T-helper 1 cell treated with Interleukin-12 subunit alpha and Interleukin-12 subunit beta and Interleukin-4 antibody, amounts not matched to agents 30 μg/mL and 1 μg/mL, for 36 hours (primary cell): ENCODE measurements at regions not wholly inside any gene's neighbourhood (a gene's known extent, or its start where the extent isn't known, plus 50 kb on each side); places are given as distances from the start of the nearest gene placed in this dataset.
"Not testable (repeated sequence)": the region's sequence is repeated elsewhere in the genome, so short reads cannot be mapped to it uniquely, and the experiment has no call there.

Source experiments
- H3K27ac Mint-ChIP-seq: one replicate; pipeline ENCODE4 v1.8.0; 2021; ENCODE audit warnings: mild to moderate bottlenecking, mixed read lengths
- H3K27me3 Mint-ChIP-seq: one replicate; pipeline ENCODE4 v1.8.0; 2021; ENCODE audit warnings: low read depth, mixed read lengths
- H3K36me3 Mint-ChIP-seq: one replicate; pipeline ENCODE4 v1.8.0; 2021; ENCODE audit warnings: low read depth, mixed read lengths
- H3K4me1 Mint-ChIP-seq: one replicate; pipeline ENCODE4 v1.8.0; 2021; ENCODE audit warnings: low read depth, mixed read lengths
- H3K4me3 Mint-ChIP-seq: one replicate; pipeline ENCODE4 v1.8.0; 2021; ENCODE audit warnings: mild to moderate bottlenecking, moderate library complexity, mixed read lengths
- H3K9me3 Mint-ChIP-seq: one replicate; pipeline ENCODE4 v1.8.0; 2021; ENCODE audit warnings: mixed read lengths

- no peak overlapping the region for H3K27ac Mint-ChIP-seq
- H3K9me3 Mint-ChIP-seq, result peaks cover 11% of the 10 kb centered on the region
- no peaks in the 10 kb centered on the region for H3K4me1 Mint-ChIP-seq
- no peak overlapping the region for H3K4me3 Mint-ChIP-seq
- no peaks in the 10 kb centered on the region for H3K36me3 Mint-ChIP-seq
- no peaks in the 10 kb centered on the region for H3K27me3 Mint-ChIP-seq
These were observed 221.3 kb upstream of the TRPC4 start for GRCh38 chr13:38090913-38091312.

GRCh38 chr13:38086721-38087120 lies 217.1 kb upstream of the TRPC4 start:
- Mint-ChIP-seq H3K36me3 (no peaks in the 10 kb centered on the region), H3K9me3 (peaks cover 16% of the 10 kb centered on the region), H3K27me3 (no peaks in the 10 kb centered on the region), H3K4me1 (no peaks in the 10 kb centered on the region), H3K4me3 (no peak overlapping the region), H3K27ac (no peak overlapping the region)

GRCh38 chr13:38086013-38086412 lies 216.4 kb upstream of the TRPC4 start:
- Mint-ChIP-seq H3K4me1 (no peaks in the 10 kb centered on the region), H3K9me3 (peaks cover 16% of the 10 kb centered on the region), H3K27ac (no peak overlapping the region), H3K36me3 (no peaks in the 10 kb centered on the region), H3K27me3 (no peaks in the 10 kb centered on the region), H3K4me3 (no peak overlapping the region)

GRCh38 chr13:38073931-38074330 lies 204.4 kb upstream of the TRPC4 start:
- Mint-ChIP-seq H3K36me3 (no peaks in the 10 kb centered on the region), H3K4me1 (no peaks in the 10 kb centered on the region), H3K27ac (no peak overlapping the region), H3K9me3 (peaks cover 26% of the 10 kb centered on the region), H3K27me3 (no peaks in the 10 kb centered on the region), H3K4me3 (no peak overlapping the region)

- Mint-ChIP-seq H3K9me3 (peaks cover 21% of the 10 kb centered on the region), H3K4me1 (no peaks in the 10 kb centered on the region), H3K36me3 (no peaks in the 10 kb centered on the region), H3K27me3 (no peaks in the 10 kb centered on the region), H3K4me3 (no peak overlapping the region), H3K27ac (no peak overlapping the region)
These were observed 203.1 kb upstream of the TRPC4 start for GRCh38 chr13:38072696-38073095.

- H3K27ac Mint-ChIP-seq, H3K36me3 Mint-ChIP-seq, H3K4me1 Mint-ChIP-seq, H3K27me3 Mint-ChIP-seq, H3K4me3 Mint-ChIP-seq: not testable (repeated sequence)
- peaks cover 21% of the 10 kb centered on the region for H3K9me3 Mint-ChIP-seq
These were observed 201.8 kb upstream of the TRPC4 start for GRCh38 chr13:38071340-38071739.

- no peak overlapping the region for H3K4me3 Mint-ChIP-seq
- H3K27ac Mint-ChIP-seq, result no peak overlapping the region
- no peaks in the 10 kb centered on the region for H3K36me3 Mint-ChIP-seq
- no peaks in the 10 kb centered on the region for H3K4me1 Mint-ChIP-seq
- H3K27me3 Mint-ChIP-seq, result no peaks in the 10 kb centered on the region
- peaks cover 4% of the 10 kb centered on the region for H3K9me3 Mint-ChIP-seq
These were observed 184.3 kb upstream of the TRPC4 start for GRCh38 chr13:38053896-38054295.

- H3K4me3 Mint-ChIP-seq, result no peak overlapping the region
- peaks cover 21% of the 10 kb centered on the region for H3K9me3 Mint-ChIP-seq
- no peak overlapping the region for H3K27ac Mint-ChIP-seq
- no peaks in the 10 kb centered on the region for H3K27me3 Mint-ChIP-seq
- no peaks in the 10 kb centered on the region for H3K4me1 Mint-ChIP-seq
- no peaks in the 10 kb centered on the region for H3K36me3 Mint-ChIP-seq
These were observed 176.4 kb upstream of the TRPC4 start for GRCh38 chr13:38046049-38046376.

GRCh38 chr13:38045278-38046048 lies 175.9 kb upstream of the TRPC4 start:
- H3K27ac Mint-ChIP-seq, result no peak overlapping the region
- H3K4me1 Mint-ChIP-seq, result no peaks in the 10 kb centered on the region
- H3K9me3 Mint-ChIP-seq, result peaks cover 22% of the 10 kb centered on the region
- no peak overlapping the region for H3K4me3 Mint-ChIP-seq
- no peaks in the 10 kb centered on the region for H3K36me3 Mint-ChIP-seq
- no peaks in the 10 kb centered on the region for H3K27me3 Mint-ChIP-seq

- H3K27ac Mint-ChIP-seq, result no peak overlapping the region
- no peak overlapping the region for H3K4me3 Mint-ChIP-seq
- H3K27me3 Mint-ChIP-seq, result no peaks in the 10 kb centered on the region
- no peaks in the 10 kb centered on the region for H3K4me1 Mint-ChIP-seq
- peaks cover 22% of the 10 kb centered on the region for H3K9me3 Mint-ChIP-seq
- H3K36me3 Mint-ChIP-seq, result no peaks in the 10 kb centered on the region
These were observed 174.5 kb upstream of the TRPC4 start for GRCh38 chr13:38044067-38044466.

- no peaks in the 10 kb centered on the region for H3K27me3 Mint-ChIP-seq
- H3K4me3 Mint-ChIP-seq, result no peak overlapping the region
- no peaks in the 10 kb centered on the region for H3K36me3 Mint-ChIP-seq
- peaks cover 22% of the 10 kb centered on the region for H3K9me3 Mint-ChIP-seq
- no peaks in the 10 kb centered on the region for H3K4me1 Mint-ChIP-seq
- H3K27ac Mint-ChIP-seq, result no peak overlapping the region
These were observed 173.2 kb upstream of the TRPC4 start for GRCh38 chr13:38042771-38043170.

GRCh38 chr13:38024431-38024830 lies 154.9 kb upstream of the TRPC4 start:
- H3K9me3 Mint-ChIP-seq, result peaks cover 37% of the 10 kb centered on the region
- H3K4me1 Mint-ChIP-seq, result no peaks in the 10 kb centered on the region
- no peak overlapping the region for H3K4me3 Mint-ChIP-seq
- H3K27me3 Mint-ChIP-seq, result no peaks in the 10 kb centered on the region
- no peak overlapping the region for H3K27ac Mint-ChIP-seq
- H3K36me3 Mint-ChIP-seq, result no peaks in the 10 kb centered on the region

- Mint-ChIP-seq H3K9me3 (peaks cover 38% of the 10 kb centered on the region), H3K27ac (no peak overlapping the region)
These were observed 147.7 kb upstream of the TRPC4 start for GRCh38 chr13:38017320-38017719.

GRCh38 chr13:38013676-38014075 lies 144.1 kb upstream of the TRPC4 start:
- Mint-ChIP-seq H3K4me1 (no peaks in the 10 kb centered on the region), H3K27ac (no peak overlapping the region), H3K36me3 (no peaks in the 10 kb centered on the region), H3K27me3 (no peaks in the 10 kb centered on the region), H3K9me3 (peaks cover 12% of the 10 kb centered on the region), H3K4me3 (no peak overlapping the region)

More at GRCh38 chr13:38017320-38017719, 147.7 kb upstream of the TRPC4 start:
- H3K27me3 Mint-ChIP-seq, result no peaks in the 10 kb centered on the region
- H3K4me1 Mint-ChIP-seq, result no peaks in the 10 kb centered on the region
- no peaks in the 10 kb centered on the region for H3K36me3 Mint-ChIP-seq
- no peak overlapping the region for H3K4me3 Mint-ChIP-seq

GRCh38 chr13:38012096-38012495 lies 142.5 kb upstream of the TRPC4 start:
- Mint-ChIP-seq H3K36me3 (no peaks in the 10 kb centered on the region), H3K27ac (no peak overlapping the region), H3K4me3 (no peak overlapping the region), H3K9me3 (peaks cover 5% of the 10 kb centered on the region), H3K4me1 (no peaks in the 10 kb centered on the region), H3K27me3 (no peaks in the 10 kb centered on the region)

GRCh38 chr13:38008636-38009035 lies 139.1 kb upstream of the TRPC4 start:
- no peak overlapping the region for H3K27ac Mint-ChIP-seq
- no peaks in the 10 kb centered on the region for H3K9me3 Mint-ChIP-seq
- no peak overlapping the region for H3K4me3 Mint-ChIP-seq
- H3K27me3 Mint-ChIP-seq, result no peaks in the 10 kb centered on the region
- no peaks in the 10 kb centered on the region for H3K36me3 Mint-ChIP-seq
- H3K4me1 Mint-ChIP-seq, result no peaks in the 10 kb centered on the region
